Natural killer cell (primary cell): ENCODE measurements at regions not wholly inside any gene's neighbourhood (a gene's known extent, or its start where the extent isn't known, plus 50 kb on each side); places are given as distances from the start of the nearest gene placed in this dataset.
"Not testable (repeated sequence)": the region's sequence is repeated elsewhere in the genome, so short reads cannot be mapped to it uniquely, and the experiment has no call there.

Experiments
- ATAC-seq, 3 donors: fragments of 150-1000 bp in 2 of 3; fragments of 200-7000 bp in 1 of 3; cut with Tn5 transposase; 1 replicate in 1 of 3; 2 replicates in 2 of 3; pipeline ENCODE4 v1.10.0; 2021; ENCODE audit warnings: mild to moderate bottlenecking in 2 of 3, moderate library complexity in 2 of 3
- DNase-seq, 2 donors: peaks; one replicate each; pipeline versions ENCODE4 v3.0.0 to v3.0.0-alpha.2; 2013 to 2021; ENCODE audit warnings: mixed read lengths in 1 of 2
- H3K27ac ChIP-seq: one replicate; pipeline ENCODE4 v1.5.1; 2013; ENCODE audit warnings: mild to moderate bottlenecking, low read length
- H3K27me3 ChIP-seq: one replicate; pipeline ENCODE4 v1.6.1; 2013; ENCODE audit warnings: low read length; ENCODE audit not compliant: control insufficient read depth, insufficient read depth
- H3K36me3 ChIP-seq: one replicate; pipeline ENCODE4 v1.6.1; 2013; ENCODE audit warnings: low read length; ENCODE audit not compliant: control insufficient read depth, insufficient read depth
- H3K4me1 ChIP-seq: one replicate; pipeline ENCODE4 v1.6.1; 2013; ENCODE audit warnings: low read length; ENCODE audit not compliant: control insufficient read depth, insufficient read depth
- H3K4me3 ChIP-seq: one replicate; pipeline ENCODE4 v1.5.1; 2013; ENCODE audit warnings: low read length
- H3K9me3 ChIP-seq: one replicate; pipeline ENCODE4 v1.6.1; 2013; ENCODE audit warnings: low read length; ENCODE audit not compliant: control insufficient read depth, insufficient read depth
- H3K27ac Mint-ChIP-seq, 2 donors: one replicate each; pipeline ENCODE4 v1.8.0; 2022; ENCODE audit warnings: mild to moderate bottlenecking in 2 of 2, mixed read lengths in 2 of 2, moderate library complexity in 1 of 2
- H3K27me3 Mint-ChIP-seq, 2 donors: one replicate each; pipeline ENCODE4 v1.8.0; 2022; ENCODE audit warnings: low read depth in 2 of 2, mixed read lengths in 2 of 2
- H3K36me3 Mint-ChIP-seq: one replicate; pipeline ENCODE4 v1.8.0; 2022; ENCODE audit warnings: mixed read lengths
- H3K4me1 Mint-ChIP-seq, 2 donors: one replicate each; pipeline ENCODE4 v1.8.0; 2022; ENCODE audit warnings: mixed read lengths in 2 of 2
- H3K4me3 Mint-ChIP-seq: one replicate; pipeline ENCODE4 v1.8.0; 2022; ENCODE audit warnings: mild to moderate bottlenecking, moderate library complexity, mixed read lengths
- H3K9me3 Mint-ChIP-seq, 2 donors: one replicate each; pipeline ENCODE4 v1.8.0; 2022; ENCODE audit warnings: mixed read lengths in 2 of 2
- CTCF ChIP-seq: fragments of 200-600 bp; IDR thresholded peaks from one replicate; pipeline ENCODE4 v1.8.0; 2022; ENCODE audit warnings: antibody characterized with exemption
- WGBS: methylation state at CpG from one replicate; pipeline ENCODE4 v1.1.7; 2013; ENCODE audit warnings: missing lambda C conversion rate; ENCODE audit not compliant: insufficient coverage; 5-methylcytosine and 5-hydroxymethylcytosine counted together
- intact Hi-C: fragments of 100-400 bp; cut with micrococcal nuclease; formaldehyde crosslinking; loops from one replicate; pipeline ENCODE4 v1.14.2; 2022

- Histone ChIP-seq H3K36me3 (no peaks in the 10 kb centered on the region), H3K4me1 (peaks cover 10% of the 10 kb centered on the region), H3K9me3 (no peaks in the 10 kb centered on the region), H3K27me3 (no peaks in the 10 kb centered on the region), H3K27ac (no peak overlapping the region), H3K4me3 (no peak overlapping the region)
- no peak for ATAC-seq
- intact Hi-C loops, result no loop called here
- no peaks in the 10 kb centered on the region for H3K27me3 Mint-ChIP-seq
- no peaks in the 10 kb centered on the region for H3K36me3 Mint-ChIP-seq
- H3K4me1 Mint-ChIP-seq, result peaks cover 26 to 39% of the 10 kb centered on the region in 2 donors
- H3K27ac Mint-ChIP-seq, result peak overlapping the region in 1 of 2 donors; percentile 68
- no peak for TF ChIP-seq CTCF
- H3K4me3 Mint-ChIP-seq, result no peak overlapping the region
- 96% methylated on average over 3 of the region's 3 CpGs for WGBS
- no peaks in the 10 kb centered on the region for H3K9me3 Mint-ChIP-seq
- no peak for DNase-seq
Observed at GRCh38 chr6:144922120-144922722, 637.1 kb downstream of the UTRN start.

- H3K36me3 ChIP-seq, H3K9me3 ChIP-seq, H3K4me1 ChIP-seq, H3K4me3 Mint-ChIP-seq, H3K4me3 ChIP-seq, H3K27ac ChIP-seq, H3K36me3 Mint-ChIP-seq, H3K27me3 Mint-ChIP-seq, H3K9me3 Mint-ChIP-seq, ATAC-seq, H3K27me3 ChIP-seq, DNase-seq, H3K27ac Mint-ChIP-seq, intact Hi-C loops: not testable (repeated sequence)
- peaks cover 26 to 39% of the 10 kb centered on the region in 2 donors for H3K4me1 Mint-ChIP-seq
- 92% methylated on average over 2 of the region's 5 CpGs for whole genome bisulfite sequencing
Observed at GRCh38 chr6:144922771-144923490, 637.8 kb downstream of the UTRN start.

GRCh38 chr6:144923491-144923787 lies 638.3 kb downstream of the UTRN start:
- H3K27me3 ChIP-seq, H3K36me3 ChIP-seq, H3K4me1 ChIP-seq, DNase-seq, H3K9me3 Mint-ChIP-seq, H3K36me3 Mint-ChIP-seq, H3K27me3 Mint-ChIP-seq, H3K4me3 ChIP-seq, H3K27ac ChIP-seq, intact Hi-C loops, H3K4me3 Mint-ChIP-seq, H3K9me3 ChIP-seq, ATAC-seq: not testable (repeated sequence)
- Mint-ChIP-seq H3K27ac (peak overlapping the region in 1 of 2 donors; percentile 7), H3K4me1 (peaks cover 26 to 39% of the 10 kb centered on the region in 2 donors)
- WGBS, result 96% methylated on average over 3 of the region's 5 CpGs

GRCh38 chr6:144928847-144929246 lies 643.7 kb downstream of the UTRN start:
- ATAC-seq (no peak), DNase-seq (no peak)
- Histone ChIP-seq H3K36me3 (no peaks in the 10 kb centered on the region), H3K9me3 (no peaks in the 10 kb centered on the region), H3K27ac (no peak overlapping the region), H3K27me3 (no peaks in the 10 kb centered on the region), H3K4me1 (no peaks in the 10 kb centered on the region), H3K4me3 (no peak overlapping the region)
- intact Hi-C loops, result no loop called here
- Mint-ChIP-seq H3K27ac (peak overlapping the region in 1 of 2 donors; percentile 9), H3K36me3 (peaks cover 4% of the 10 kb centered on the region), H3K4me1 (peaks cover 5 to 18% of the 10 kb centered on the region in 2 donors), H3K9me3 (no peaks in the 10 kb centered on the region), H3K4me3 (no peak overlapping the region), H3K27me3 (peaks cover 0 to 3% of the 10 kb centered on the region in 2 donors)
- WGBS, result 85% methylated on average over 1 of the region's 1 CpG
- TF ChIP-seq CTCF, result no peak
